Activated CD8-positive, alpha-beta T cell treated with anti-CD3 and anti-CD28 coated beads for 36 hours (primary cell): ENCODE measurements at regions not wholly inside any gene's neighbourhood (a gene's known extent, or its start where the extent isn't known, plus 50 kb on each side); places are given as distances from the start of the nearest gene placed in this dataset.
A peak's percentile ranks its signal among the peaks of the same experiment; 100 is the strongest.

Experiments
- ATAC-seq: fragments of 200-7000 bp; cut with Tn5 transposase; one replicate; pipeline ENCODE4 v1.10.0; 2021; ENCODE audit warnings: mild to moderate bottlenecking, moderate library complexity
- CTCF ChIA-PET: fragments of 350-600 bp; sonication (Branson Sonifier 250); formaldehyde crosslinking; loops from one replicate; lab custom pipeline; 2021; ENCODE audit warnings: antibody characterized with exemption; lab: Charles Lee
- POLR2A ChIA-PET: fragments of 350-600 bp; sonication (Branson Sonifier 250); formaldehyde crosslinking; loops from one replicate; lab custom pipeline; 2021; ENCODE audit warnings: antibody characterized with exemption; lab: Charles Lee
- DNase-seq: peaks from one replicate; pipeline ENCODE4 v3.0.0-alpha.2; 2020
- H3K27ac Mint-ChIP-seq: one replicate; pipeline ENCODE4 v1.8.0; 2021; ENCODE audit warnings: mild to moderate bottlenecking, mixed read lengths
- H3K27me3 Mint-ChIP-seq: one replicate; pipeline ENCODE4 v1.8.0; 2021; ENCODE audit warnings: mixed read lengths
- H3K36me3 Mint-ChIP-seq: one replicate; pipeline ENCODE4 v1.8.0; 2021; ENCODE audit warnings: low read depth, mixed read lengths
- H3K4me1 Mint-ChIP-seq: one replicate; pipeline ENCODE4 v1.8.0; 2021; ENCODE audit warnings: low read depth, mixed read lengths
- H3K4me3 Mint-ChIP-seq: one replicate; pipeline ENCODE4 v1.8.0; 2021; ENCODE audit warnings: mild to moderate bottlenecking, moderate library complexity, mixed read lengths
- H3K9me3 Mint-ChIP-seq: one replicate; pipeline ENCODE4 v1.8.0; 2021; ENCODE audit warnings: mixed read lengths
- CTCF ChIP-seq: fragments of 200-600 bp; IDR thresholded peaks from one replicate; pipeline ENCODE4 v1.8.0; 2022; ENCODE audit warnings: antibody characterized with exemption, mild to moderate bottlenecking
- intact Hi-C: fragments of 100-400 bp; cut with micrococcal nuclease; formaldehyde crosslinking; loops from one replicate; pipeline ENCODE4 v1.10.0; 2022

- no peaks in the 10 kb centered on the region for H3K4me1 Mint-ChIP-seq
- H3K4me3 Mint-ChIP-seq, result no peak overlapping the region
- ChIA-PET POLR2A (no interaction called here), CTCF (no interaction called here)
- intact Hi-C loops, result no loop called here
- no peaks in the 10 kb centered on the region for H3K36me3 Mint-ChIP-seq
- no peak for DNase-seq
- no peaks in the 10 kb centered on the region for H3K9me3 Mint-ChIP-seq
- peaks cover 2% of the 10 kb centered on the region for H3K27me3 Mint-ChIP-seq
- no peak for TF ChIP-seq CTCF
- no peak overlapping the region for H3K27ac Mint-ChIP-seq
- ATAC-seq, result no peak
These were observed 56.8 kb upstream of the PRDX4 start for GRCh38 chrX:23610495-23610894.

GRCh38 chrX:23612846-23613245, 54.4 kb upstream of the PRDX4 start:
- POLR2A ChIA-PET, result no interaction called here
- H3K36me3 Mint-ChIP-seq, result no peaks in the 10 kb centered on the region
- no peak for TF ChIP-seq CTCF
- H3K27me3 Mint-ChIP-seq, result peaks cover 2% of the 10 kb centered on the region
- ATAC-seq, result no peak
- CTCF ChIA-PET, result no interaction called here
- intact Hi-C loops, result no loop called here
- H3K27ac Mint-ChIP-seq, result no peak overlapping the region
- H3K4me1 Mint-ChIP-seq, result no peaks in the 10 kb centered on the region
- DNase-seq, result no peak
- H3K4me3 Mint-ChIP-seq, result no peak overlapping the region
- no peaks in the 10 kb centered on the region for H3K9me3 Mint-ChIP-seq

- Mint-ChIP-seq H3K27me3 (no peaks in the 10 kb centered on the region), H3K4me1 (no peaks in the 10 kb centered on the region), H3K4me3 (no peak overlapping the region), H3K36me3 (no peaks in the 10 kb centered on the region), H3K27ac (no peak overlapping the region), H3K9me3 (no peaks in the 10 kb centered on the region)
- POLR2A ChIA-PET, result no interaction called here
- intact Hi-C loops, result no loop called here
- CTCF ChIA-PET, result interaction anchor here (0.6 kb wide), 1 partner anchor 13 kb away, joined by 3 read pairs; no protein-coding TSS in a partner anchor
- peak; percentile 48 for TF ChIP-seq CTCF
- no peak for ATAC-seq
- DNase-seq, result no peak
These were observed 50.9 kb upstream of the PRDX4 start for GRCh38 chrX:23616361-23616760.
